ENCODE measurements at regions not wholly inside any gene's neighbourhood (a gene's known extent, or its start where the extent isn't known, plus 50 kb on each side); places are given as distances from the start of the nearest gene placed in this dataset.

GRCh38 chr10:105973360-105973759 lies 1191.1 kb downstream of the SORCS1 start:
- Histone ChIP-seq H3K27ac (ENCODE audit: low read depth, low read length) (no peak overlapping the region), H3K79me2 (ENCODE audit: control insufficient read depth, low read length) (no peaks in the 10 kb centered on the region), H4K20me1 (ENCODE audit: control insufficient read depth, insufficient read depth, low read depth, low read length) (no peaks in the 10 kb centered on the region), H3K9me2 (replicated peaks; ENCODE audit: control insufficient read depth, low read length) (no peaks in the 10 kb centered on the region), H3K4me1 (ENCODE audit: control insufficient read depth, low read length) (no peaks in the 10 kb centered on the region), H3K4me2 (ENCODE audit: low read length) (no peak overlapping the region), H3K36me3 (ENCODE audit: control insufficient read depth, low read length) (no peaks in the 10 kb centered on the region), H3K27me3 (ENCODE audit: control insufficient read depth, low read length) (no peaks in the 10 kb centered on the region), H3K9me3 (ENCODE audit: control insufficient read depth, insufficient read depth, low read length) (no peaks in the 10 kb centered on the region), H3K4me3 (ENCODE audit: low read length) (no peak overlapping the region), H3F3A (ENCODE audit: control insufficient read depth, insufficient read depth) (no peaks in the 10 kb centered on the region)
- TF ChIP-seq EZH2phosphoT487 (IDR thresholded peaks at IDR 0.05; ENCODE audit: borderline replicate concordance, low read length) (no peak), CTCF (IDR thresholded peaks at IDR 0.05; ENCODE audit: low read depth, low read length, poor library complexity, severe bottlenecking) (no peak)

GRCh38 chr10:105971460-105971859 lies 1193.0 kb downstream of the SORCS1 start:
- no peaks in the 10 kb centered on the region for H3K9me3 ChIP-seq (ENCODE audit: control insufficient read depth, insufficient read depth, low read length)
- no peak overlapping the region for H3K27ac ChIP-seq (ENCODE audit: low read depth, low read length)
- TF ChIP-seq EZH2phosphoT487 (IDR thresholded peaks at IDR 0.05; ENCODE audit: borderline replicate concordance, low read length) (no peak), CTCF (IDR thresholded peaks at IDR 0.05; ENCODE audit: low read depth, low read length, poor library complexity, severe bottlenecking) (no peak)
- H3K27me3 ChIP-seq (ENCODE audit: control insufficient read depth, low read length): no peaks in the 10 kb centered on the region
- no peak overlapping the region for H3K4me3 ChIP-seq (ENCODE audit: low read length)
- H3K79me2 ChIP-seq (ENCODE audit: control insufficient read depth, low read length): no peaks in the 10 kb centered on the region
- H3K4me2 ChIP-seq (ENCODE audit: low read length): no peak overlapping the region
- no peaks in the 10 kb centered on the region for H3F3A ChIP-seq (ENCODE audit: control insufficient read depth, insufficient read depth)
- no peaks in the 10 kb centered on the region for H4K20me1 ChIP-seq (ENCODE audit: control insufficient read depth, insufficient read depth, low read depth, low read length)
- no peaks in the 10 kb centered on the region for H3K9me2 ChIP-seq (replicated peaks; ENCODE audit: control insufficient read depth, low read length)
- no peaks in the 10 kb centered on the region for H3K36me3 ChIP-seq (ENCODE audit: control insufficient read depth, low read length)
- no peaks in the 10 kb centered on the region for H3K4me1 ChIP-seq (ENCODE audit: control insufficient read depth, low read length)

DNA sequence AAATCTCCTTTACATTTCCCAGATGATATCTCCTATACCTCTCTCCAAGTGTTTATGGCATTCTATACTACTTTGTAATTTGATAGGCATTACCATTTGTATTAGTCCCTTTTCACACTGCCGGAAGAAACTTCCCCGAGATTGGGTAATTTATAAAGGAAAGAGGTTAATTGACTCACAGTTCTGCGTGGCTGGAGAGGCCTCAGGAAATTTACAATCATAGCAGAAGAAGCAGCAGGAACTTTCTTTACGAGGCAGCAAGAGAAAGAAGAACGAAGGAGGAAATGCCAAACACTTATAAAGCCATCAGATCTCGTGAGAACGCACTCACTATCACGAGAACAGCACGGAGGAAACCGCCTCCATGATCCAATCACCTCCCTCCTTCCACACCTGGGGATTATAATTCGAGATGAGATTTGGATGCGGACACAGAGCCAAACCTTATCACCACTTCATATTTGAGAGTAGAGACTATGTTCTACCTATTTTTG lies 1194.6 kb downstream of the SORCS1 start:
- TF ChIP-seq EZH2phosphoT487 (IDR thresholded peaks at IDR 0.05; ENCODE audit: borderline replicate concordance, low read length) (no peak), CTCF (IDR thresholded peaks at IDR 0.05; ENCODE audit: low read depth, low read length, poor library complexity, severe bottlenecking) (no peak)
- H3F3A ChIP-seq (ENCODE audit: control insufficient read depth, insufficient read depth): no peaks in the 10 kb centered on the region
- H3K9me2 ChIP-seq (replicated peaks; ENCODE audit: control insufficient read depth, low read length): no peaks in the 10 kb centered on the region
- no peaks in the 10 kb centered on the region for H3K9me3 ChIP-seq (ENCODE audit: control insufficient read depth, insufficient read depth, low read length)
- H3K4me2 ChIP-seq (ENCODE audit: low read length): no peak overlapping the region
- no peaks in the 10 kb centered on the region for H4K20me1 ChIP-seq (ENCODE audit: control insufficient read depth, insufficient read depth, low read depth, low read length)
- no peaks in the 10 kb centered on the region for H3K36me3 ChIP-seq (ENCODE audit: control insufficient read depth, low read length)
- H3K27me3 ChIP-seq (ENCODE audit: control insufficient read depth, low read length): no peaks in the 10 kb centered on the region
- H3K79me2 ChIP-seq (ENCODE audit: control insufficient read depth, low read length): no peaks in the 10 kb centered on the region
- no peak overlapping the region for H3K4me3 ChIP-seq (ENCODE audit: low read length)
- no peak overlapping the region for H3K27ac ChIP-seq (ENCODE audit: low read depth, low read length)
- no peaks in the 10 kb centered on the region for H3K4me1 ChIP-seq (ENCODE audit: control insufficient read depth, low read length)
